GM18498 (cell line): ENCODE measurements at regions not wholly inside any gene's neighbourhood (a gene's known extent, or its start where the extent isn't known, plus 50 kb on each side); places are given as distances from the start of the nearest gene placed in this dataset.

ENCODE experiments used
- ATAC-seq: cut with Tn5 transposase; IDR thresholded peaks from one replicate; pipeline ENCODE4 v1.9.1; 2021; ENCODE audit warnings: mild to moderate bottlenecking, moderate library complexity; ENCODE audit not compliant: unreplicated experiment

- no peak for ATAC-seq
These were observed 99.8 kb upstream of the WSCD2 start for GRCh38 chr12:108029051-108029835.

- no peak for ATAC-seq
These were observed 96.0 kb upstream of the WSCD2 start for GRCh38 chr12:108033090-108033489.

- ATAC-seq, result no peak
These were observed 93.7 kb upstream of the WSCD2 start for GRCh38 chr12:108035372-108035771.

GRCh38 chr12:108037960-108038359, 91.1 kb upstream of the WSCD2 start:
- no peak for ATAC-seq

- no peak for ATAC-seq
These were observed 89.3 kb upstream of the WSCD2 start for GRCh38 chr12:108039794-108040193.

GRCh38 chr12:108040947-108041346, 88.1 kb upstream of the WSCD2 start:
- ATAC-seq, result no peak

GRCh38 chr12:108043286-108043685, 85.8 kb upstream of the WSCD2 start:
- no peak for ATAC-seq

- ATAC-seq, result no peak
These were observed 85.1 kb upstream of the WSCD2 start for GRCh38 chr12:108043750-108044533.

GRCh38 chr12:108046135-108046534, 83.0 kb upstream of the WSCD2 start:
- ATAC-seq, result no peak

GRCh38 chr12:108046650-108047049, 82.4 kb upstream of the WSCD2 start:
- ATAC-seq, result no peak

- no peak for ATAC-seq
These were observed 82.0 kb upstream of the WSCD2 start for GRCh38 chr12:108047071-108047550.

- ATAC-seq, result no peak
These were observed 80.4 kb upstream of the WSCD2 start for GRCh38 chr12:108048686-108049085.

GRCh38 chr12:108050696-108051095, 78.4 kb upstream of the WSCD2 start:
- ATAC-seq, result no peak

- ATAC-seq, result no peak
These were observed 76.8 kb upstream of the WSCD2 start for GRCh38 chr12:108052260-108052659.

GRCh38 chr12:108053512-108053911, 75.6 kb upstream of the WSCD2 start:
- no peak for ATAC-seq

- ATAC-seq, result no peak
These were observed 74.6 kb upstream of the WSCD2 start for GRCh38 chr12:108054496-108054895.

- ATAC-seq, result no peak
These were observed 73.9 kb upstream of the WSCD2 start for GRCh38 chr12:108055141-108055540.

GRCh38 chr12:108060067-108060466, 69.0 kb upstream of the WSCD2 start:
- no peak for ATAC-seq

- ATAC-seq, result no peak
These were observed 68.2 kb upstream of the WSCD2 start for GRCh38 chr12:108060903-108061302.

GRCh38 chr12:108063192-108063591, 65.9 kb upstream of the WSCD2 start:
- no peak for ATAC-seq

GRCh38 chr12:108065069-108065468, 64.0 kb upstream of the WSCD2 start:
- ATAC-seq, result no peak
